ENCODE measurements at regions not wholly inside any gene's neighbourhood (a gene's known extent, or its start where the extent isn't known, plus 50 kb on each side); places are given as distances from the start of the nearest gene placed in this dataset.

DNA sequence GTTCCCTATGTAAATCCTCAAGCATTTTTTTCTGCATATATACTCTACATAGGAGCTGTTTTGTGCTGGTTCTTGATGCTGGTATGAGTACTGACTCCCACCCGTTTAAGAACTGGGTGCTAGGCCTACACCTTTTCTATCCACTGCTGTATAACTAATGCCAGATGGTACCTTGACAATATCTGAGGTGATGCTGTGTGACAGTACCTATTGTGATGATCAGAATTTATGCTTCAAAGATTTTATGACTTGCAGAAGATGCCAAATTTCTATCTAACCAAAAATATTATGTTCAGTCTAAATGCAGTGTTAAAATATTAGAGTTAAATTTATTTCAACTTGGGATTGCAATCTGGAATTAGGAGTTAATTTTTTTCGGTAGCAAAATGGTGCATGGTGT, 272.3 kb upstream of the NOVA1 start:
- Mint-ChIP-seq H3K36me3 (ENCODE audit: low read depth) (no peaks in the 10 kb centered on the region), H3K9me3 (peaks cover 16% of the 10 kb centered on the region), H3K27ac (no peak overlapping the region), H3K4me1 (ENCODE audit: low read depth) (no peaks in the 10 kb centered on the region), H3K27me3 (no peaks in the 10 kb centered on the region), H3K4me3 (no peak overlapping the region)
- ATAC-seq (no peak), DNase-seq (no peak)
- ChIA-PET POLR2A (no interaction called here), CTCF (no interaction called here)
- intact Hi-C loops (cut with micrococcal nuclease), result no loop called here
- TF ChIP-seq, protein P1, sequence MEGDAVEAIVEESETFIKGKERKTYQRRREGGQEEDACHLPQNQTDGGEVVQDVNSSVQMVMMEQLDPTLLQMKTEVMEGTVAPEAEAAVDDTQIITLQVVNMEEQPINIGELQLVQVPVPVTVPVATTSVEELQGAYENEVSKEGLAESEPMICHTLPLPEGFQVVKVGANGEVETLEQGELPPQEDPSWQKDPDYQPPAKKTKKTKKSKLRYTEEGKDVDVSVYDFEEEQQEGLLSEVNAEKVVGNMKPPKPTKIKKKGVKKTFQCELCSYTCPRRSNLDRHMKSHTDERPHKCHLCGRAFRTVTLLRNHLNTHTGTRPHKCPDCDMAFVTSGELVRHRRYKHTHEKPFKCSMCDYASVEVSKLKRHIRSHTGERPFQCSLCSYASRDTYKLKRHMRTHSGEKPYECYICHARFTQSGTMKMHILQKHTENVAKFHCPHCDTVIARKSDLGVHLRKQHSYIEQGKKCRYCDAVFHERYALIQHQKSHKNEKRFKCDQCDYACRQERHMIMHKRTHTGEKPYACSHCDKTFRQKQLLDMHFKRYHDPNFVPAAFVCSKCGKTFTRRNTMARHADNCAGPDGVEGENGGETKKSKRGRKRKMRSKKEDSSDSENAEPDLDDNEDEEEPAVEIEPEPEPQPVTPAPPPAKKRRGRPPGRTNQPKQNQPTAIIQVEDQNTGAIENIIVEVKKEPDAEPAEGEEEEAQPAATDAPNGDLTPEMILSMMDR (IDR thresholded peaks at IDR 0.05), result no peak

DNA sequence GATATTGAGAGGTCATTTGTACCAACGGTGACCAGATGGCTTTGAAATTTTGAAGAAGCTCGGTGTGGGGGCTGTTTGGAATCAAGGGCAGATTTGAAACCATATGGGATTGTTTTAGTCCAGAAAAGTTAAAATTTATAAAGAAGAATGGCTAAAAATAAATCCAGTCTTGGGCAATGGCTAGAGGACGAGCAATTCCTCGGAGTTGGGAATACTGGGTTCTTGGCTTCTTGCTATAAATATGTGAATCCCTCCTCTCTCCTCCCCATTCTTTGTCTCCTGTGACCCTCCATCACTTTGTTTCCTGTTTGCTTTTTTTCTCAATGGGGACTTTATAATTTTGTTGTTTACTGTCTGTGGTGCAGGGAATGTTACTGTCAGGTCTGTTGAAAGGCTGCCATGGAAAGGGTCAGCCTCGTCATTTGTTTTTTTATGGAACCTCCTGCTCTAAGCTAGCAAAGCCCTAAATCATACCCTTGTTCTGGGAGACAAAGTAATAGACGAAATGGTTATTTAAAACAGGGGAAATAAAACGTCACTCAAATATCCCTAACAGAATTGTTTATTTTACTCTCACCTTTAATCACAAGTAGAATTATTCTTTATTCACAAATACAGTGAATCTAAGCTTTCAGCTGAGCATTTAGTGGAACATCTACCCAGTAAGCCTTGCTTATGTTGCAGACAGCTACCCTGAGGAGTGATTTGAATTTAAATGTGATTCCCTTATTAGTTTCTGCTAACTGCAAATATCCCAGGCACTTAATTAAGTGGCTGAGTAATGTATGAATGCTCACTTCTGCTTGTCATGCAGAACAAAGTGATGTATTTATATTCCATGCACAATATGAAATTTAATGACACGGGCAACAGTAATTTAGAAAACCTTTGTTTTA, 273.1 kb upstream of the NOVA1 start:
- no peak overlapping the region for H3K4me3 Mint-ChIP-seq
- intact Hi-C loops (cut with micrococcal nuclease), result no loop called here
- DNase-seq (no peak), ATAC-seq (no peak)
- H3K4me1 Mint-ChIP-seq (ENCODE audit: low read depth), result no peaks in the 10 kb centered on the region
- H3K36me3 Mint-ChIP-seq (ENCODE audit: low read depth), result no peaks in the 10 kb centered on the region
- H3K27me3 Mint-ChIP-seq, result no peaks in the 10 kb centered on the region
- H3K9me3 Mint-ChIP-seq, result peaks cover 16% of the 10 kb centered on the region
- H3K27ac Mint-ChIP-seq, result no peak overlapping the region
- POLR2A ChIA-PET, result no interaction called here
- CTCF ChIA-PET, result no interaction called here
- TF ChIP-seq, protein P1 (IDR thresholded peaks at IDR 0.05), result no peak

DNA sequence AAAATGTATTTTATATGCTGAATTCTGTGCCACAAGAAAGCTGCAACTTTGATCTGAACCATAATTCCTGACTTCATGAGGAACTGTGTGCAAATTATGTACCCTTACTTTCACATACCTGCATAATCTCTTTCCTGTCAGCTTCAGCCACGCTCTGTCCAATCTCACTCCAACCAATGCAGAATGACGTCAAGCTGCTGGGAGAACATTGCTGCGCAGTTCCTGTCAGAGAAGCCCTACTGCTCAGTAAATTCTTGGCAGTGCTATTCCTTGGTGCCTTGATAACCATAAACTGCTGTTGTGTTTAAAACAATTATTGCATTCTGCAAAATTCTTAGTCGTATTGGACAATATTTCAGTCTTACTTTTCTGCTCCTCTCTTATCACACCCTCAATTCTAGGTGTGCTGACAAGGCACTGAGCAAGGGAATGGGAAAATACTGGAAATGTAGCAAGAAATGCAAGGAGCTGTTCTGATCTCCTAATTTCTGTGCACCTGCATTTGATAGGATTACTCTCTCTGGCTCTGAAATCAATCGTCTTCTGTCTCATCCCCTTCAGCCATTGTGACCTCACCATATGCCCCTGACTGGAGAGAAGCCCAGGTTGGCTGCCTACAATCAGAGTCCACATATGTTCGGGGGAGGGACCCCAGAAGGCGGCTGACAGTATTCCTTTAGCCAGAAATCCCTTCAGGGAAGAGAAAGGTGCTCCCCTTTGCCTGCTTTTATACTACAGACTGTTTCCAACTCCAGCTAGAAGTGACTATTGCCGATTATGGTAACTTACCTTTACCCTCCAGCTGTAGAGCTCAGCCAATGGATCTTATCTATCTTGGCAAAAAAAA, 274.9 kb upstream of the NOVA1 start:
- Mint-ChIP-seq H3K4me3 (no peak overlapping the region), H3K9me3 (peaks cover 20% of the 10 kb centered on the region), H3K27me3 (no peaks in the 10 kb centered on the region), H3K4me1 (ENCODE audit: low read depth) (no peaks in the 10 kb centered on the region), H3K27ac (no peak overlapping the region), H3K36me3 (ENCODE audit: low read depth) (no peaks in the 10 kb centered on the region)
- ATAC-seq (no peak), DNase-seq (no peak)
- POLR2A ChIA-PET, result no interaction called here
- CTCF ChIA-PET, result no interaction called here
- TF ChIP-seq, protein P1 (IDR thresholded peaks at IDR 0.05), result no peak
- intact Hi-C loops (cut with micrococcal nuclease), result no loop called here

DNA sequence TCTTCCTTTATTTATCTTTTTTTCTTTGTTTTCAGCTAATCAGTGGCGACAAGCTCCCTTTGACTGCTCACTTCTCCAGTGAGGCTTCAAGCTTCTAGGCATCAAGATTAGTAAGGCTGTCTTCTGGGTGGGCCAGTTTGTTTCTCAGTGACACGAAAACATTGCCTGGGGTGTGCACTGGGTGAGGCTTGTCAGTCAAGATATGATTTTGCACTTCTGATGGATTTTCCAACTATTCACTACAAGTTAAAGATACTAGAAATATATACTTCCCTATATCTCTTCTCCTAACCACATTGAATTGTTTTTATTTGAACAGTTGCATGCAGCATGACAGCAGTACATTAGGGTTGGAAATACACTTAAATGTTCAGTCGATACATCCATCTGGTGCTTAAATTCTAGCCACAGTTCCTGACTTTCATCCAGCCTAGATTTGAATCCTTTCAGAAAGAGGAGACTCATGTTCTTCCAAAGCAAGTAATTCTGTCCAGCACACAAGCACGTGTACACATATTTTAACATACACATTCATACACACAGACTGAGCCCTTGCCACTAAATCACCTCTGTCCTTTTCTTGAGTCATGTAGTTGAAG, 275.6 kb upstream of the NOVA1 start:
- TF ChIP-seq, protein P1 (IDR thresholded peaks at IDR 0.05), result no peak
- DNase-seq, result no peak
- no peak for ATAC-seq
- H3K36me3 Mint-ChIP-seq (ENCODE audit: low read depth), result no peaks in the 10 kb centered on the region
- no peak overlapping the region for H3K4me3 Mint-ChIP-seq
- H3K27me3 Mint-ChIP-seq, result no peaks in the 10 kb centered on the region
- H3K27ac Mint-ChIP-seq, result no peak overlapping the region
- intact Hi-C loops (cut with micrococcal nuclease), result no loop called here
- H3K9me3 Mint-ChIP-seq, result peaks cover 20% of the 10 kb centered on the region
- POLR2A ChIA-PET, result no interaction called here
- CTCF ChIA-PET, result no interaction called here
- H3K4me1 Mint-ChIP-seq (ENCODE audit: low read depth), result no peaks in the 10 kb centered on the region

DNA sequence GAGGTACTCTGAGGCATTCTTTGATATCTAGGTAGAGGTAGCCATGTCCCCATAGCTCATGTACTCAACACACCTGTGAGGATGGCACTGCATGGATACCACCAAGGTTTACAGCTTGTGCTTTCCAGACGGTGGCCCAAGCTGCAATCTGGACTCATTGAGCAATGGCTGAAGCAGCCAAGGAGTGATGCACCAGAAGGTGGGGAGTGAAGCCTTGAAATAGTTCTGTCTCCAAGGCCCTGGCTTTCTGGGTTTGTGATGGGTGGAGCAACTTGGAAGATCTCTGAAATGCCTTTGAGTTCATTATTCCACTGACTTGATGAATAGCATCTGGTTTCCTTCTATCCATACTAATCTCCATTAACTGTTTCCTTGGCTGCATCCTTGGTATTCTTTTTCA, 290.0 kb upstream of the NOVA1 start:
- no peaks in the 10 kb centered on the region for H3K36me3 Mint-ChIP-seq (ENCODE audit: low read depth)
- intact Hi-C loops (cut with micrococcal nuclease), result no loop called here
- H3K27me3 Mint-ChIP-seq, result no peaks in the 10 kb centered on the region
- ChIA-PET POLR2A (no interaction called here), CTCF (no interaction called here)
- H3K27ac Mint-ChIP-seq, result no peak overlapping the region
- H3K4me1 Mint-ChIP-seq (ENCODE audit: low read depth), result no peaks in the 10 kb centered on the region
- ATAC-seq, result no peak
- no peak for DNase-seq
- TF ChIP-seq, protein P1 (IDR thresholded peaks at IDR 0.05), result no peak
- peaks cover 21% of the 10 kb centered on the region for H3K9me3 Mint-ChIP-seq
- no peak overlapping the region for H3K4me3 Mint-ChIP-seq

Data from activated CD8-positive, alpha-beta T cell treated with anti-CD3 and anti-CD28 coated beads for 36 hours (primary cell).